HG03097 (cell line): ENCODE measurements at regions not wholly inside any gene's neighbourhood (a gene's known extent, or its start where the extent isn't known, plus 50 kb on each side); places are given as distances from the start of the nearest gene placed in this dataset.

Experiments used
- ATAC-seq: cut with Tn5 transposase; IDR thresholded peaks from one replicate; pipeline ENCODE4 v1.9.1; 2021; ENCODE audit not compliant: unreplicated experiment, low FRiP score

DNA sequence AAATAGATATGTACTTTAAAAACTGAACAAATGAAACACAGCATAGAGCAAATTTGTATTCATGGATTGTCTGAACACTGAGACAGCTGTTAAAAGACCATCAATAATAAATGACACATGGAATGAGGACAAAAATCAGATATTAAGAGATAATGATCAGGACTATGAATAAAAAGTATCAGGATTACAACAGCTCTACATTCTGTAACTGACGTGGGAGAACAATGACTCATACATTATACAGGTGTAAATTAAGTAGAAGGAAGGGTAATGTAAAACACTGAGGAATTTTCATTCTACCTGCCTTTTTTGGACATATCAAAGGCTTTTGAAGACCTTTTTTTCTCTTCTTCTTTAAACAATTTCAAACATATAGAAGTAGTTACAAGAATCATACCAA is 310.9 kb upstream of the ANO3 start:
- ATAC-seq = no peak

DNA sequence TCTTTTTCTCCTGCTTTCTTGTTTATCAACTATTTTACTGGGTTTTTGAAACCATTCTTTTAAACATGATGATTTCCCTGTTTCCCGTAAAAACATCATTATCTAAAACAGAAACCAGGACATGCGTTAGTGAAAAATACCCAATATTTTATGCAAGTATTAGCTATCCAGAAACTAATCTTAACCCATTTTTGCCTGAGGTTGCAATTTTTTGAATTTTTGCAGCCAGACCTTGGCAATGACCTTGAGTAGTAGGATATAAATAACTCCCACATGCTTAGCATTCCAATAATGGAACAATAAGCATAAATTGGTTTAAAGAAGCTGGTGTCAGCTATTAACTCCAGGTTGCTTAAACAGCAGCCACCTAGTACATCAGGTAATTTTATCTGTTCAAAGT is 308.9 kb upstream of the ANO3 start:
- no peak for ATAC-seq

DNA sequence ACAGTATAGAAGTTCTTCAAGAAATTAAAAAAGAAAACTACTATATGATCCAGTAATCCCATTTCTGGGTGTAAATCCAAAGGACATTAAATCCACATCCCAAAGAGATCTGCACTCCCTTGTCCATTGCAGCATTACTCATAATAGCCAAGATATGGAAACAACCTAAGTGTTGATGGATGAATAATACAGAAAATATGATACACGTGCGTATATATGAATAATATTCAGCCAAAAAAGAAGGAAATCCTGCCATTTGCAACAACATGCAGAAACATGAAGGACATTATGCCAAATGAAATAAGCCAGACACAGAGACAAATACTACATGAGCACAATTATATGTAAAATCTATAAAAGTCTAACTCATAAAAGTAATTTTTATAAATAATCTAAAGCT is 306.3 kb upstream of the ANO3 start:
- no peak for ATAC-seq

DNA sequence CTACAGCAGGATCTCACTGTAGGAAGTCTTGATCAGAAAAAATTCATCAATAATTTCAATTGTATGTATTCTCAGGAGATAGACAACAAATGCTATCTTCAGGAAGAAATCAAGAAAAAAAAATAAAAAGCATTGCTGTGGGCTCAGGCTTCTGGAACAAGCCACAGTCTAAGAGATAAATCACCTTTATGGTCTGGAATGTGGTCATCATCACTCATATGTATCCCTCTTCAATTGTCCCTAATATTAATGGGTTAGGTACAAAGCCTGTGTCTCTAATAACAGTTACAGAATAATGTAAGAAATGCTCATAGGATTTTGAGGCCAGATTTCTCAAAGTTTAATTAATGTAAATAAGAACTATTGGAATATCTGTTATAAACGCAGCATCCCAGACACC is 305.9 kb upstream of the ANO3 start:
- ATAC-seq = no peak

DNA sequence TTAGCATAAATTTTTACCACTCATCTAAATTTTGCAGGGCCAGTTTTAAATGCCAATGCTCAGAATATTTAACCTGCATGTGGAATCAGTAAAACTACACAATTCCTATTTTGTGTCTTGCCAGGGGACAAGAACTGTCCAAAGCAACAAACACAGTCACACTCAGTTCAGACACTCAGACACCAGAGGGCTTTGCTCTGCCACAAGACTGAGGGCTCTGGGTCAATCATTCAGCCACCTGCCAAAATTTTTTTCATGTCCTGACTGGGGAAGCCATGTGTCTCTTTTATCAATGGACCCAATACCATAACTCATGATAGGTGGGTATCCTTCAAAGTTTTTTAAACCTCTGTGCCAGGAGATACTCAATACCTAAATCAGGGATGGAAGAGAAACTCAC is 304.0 kb upstream of the ANO3 start:
- no peak for ATAC-seq

DNA sequence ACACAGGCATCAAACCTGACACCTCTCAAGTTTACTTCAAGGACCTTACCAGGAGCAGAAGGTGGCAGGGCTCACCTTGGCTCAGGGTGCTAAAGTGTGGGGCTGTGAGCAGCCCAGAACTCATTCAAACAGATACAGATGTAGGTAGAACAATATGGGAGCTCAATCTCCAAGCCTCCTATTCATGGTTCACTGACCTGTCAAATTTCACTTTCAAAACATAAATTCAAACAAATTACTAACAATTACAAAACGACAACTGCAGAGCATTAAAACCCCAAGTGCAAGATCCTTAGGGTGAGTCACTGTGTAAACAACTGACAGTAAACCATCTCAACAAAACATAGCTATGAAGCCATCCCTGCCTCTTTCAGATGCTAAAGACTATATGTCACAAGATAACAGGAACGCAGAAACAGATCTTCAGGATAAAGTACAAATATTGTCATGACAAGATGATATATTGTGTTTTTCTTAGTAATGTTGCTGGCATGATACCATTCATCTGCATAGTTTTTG is 303.5 kb upstream of the ANO3 start:
- no peak for ATAC-seq

DNA sequence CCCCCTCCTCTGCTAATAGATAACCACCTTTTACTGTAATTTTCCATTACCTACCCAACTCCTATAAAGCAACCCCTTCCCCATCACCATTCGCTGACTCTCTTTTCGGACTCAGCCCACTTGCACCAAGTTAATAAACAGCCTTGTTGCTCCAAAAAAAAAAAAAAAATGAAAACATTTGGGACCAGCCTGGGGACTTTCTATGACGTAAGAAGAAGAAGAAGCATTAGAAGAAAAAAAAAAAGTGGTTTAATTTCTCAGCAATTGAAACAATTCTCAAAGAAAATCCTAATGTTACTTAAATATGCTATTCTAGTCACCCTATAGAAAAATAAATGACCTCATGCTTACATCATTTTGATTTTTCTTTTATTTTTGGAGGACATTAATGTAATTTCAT is 301.5 kb upstream of the ANO3 start:
- no peak for ATAC-seq

DNA sequence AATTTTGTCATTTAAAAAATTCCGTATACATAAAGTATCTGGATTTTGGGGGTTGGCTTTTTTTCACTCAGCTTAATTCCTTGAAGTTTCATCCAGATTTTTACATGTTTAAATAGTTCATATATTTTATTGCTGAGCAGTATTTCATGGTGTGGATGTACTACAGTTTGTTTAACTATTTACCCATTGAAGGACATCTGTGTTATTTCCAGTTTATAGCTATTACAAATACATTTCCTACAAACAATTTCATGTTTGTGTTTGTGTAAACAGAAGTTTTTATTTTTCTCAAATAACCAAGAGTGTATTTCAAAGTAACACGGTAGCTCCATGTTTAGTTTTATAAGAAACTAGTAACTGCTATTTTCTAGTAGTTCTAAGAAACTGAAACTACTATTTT is 299.7 kb upstream of the ANO3 start:
- ATAC-seq = no peak

DNA sequence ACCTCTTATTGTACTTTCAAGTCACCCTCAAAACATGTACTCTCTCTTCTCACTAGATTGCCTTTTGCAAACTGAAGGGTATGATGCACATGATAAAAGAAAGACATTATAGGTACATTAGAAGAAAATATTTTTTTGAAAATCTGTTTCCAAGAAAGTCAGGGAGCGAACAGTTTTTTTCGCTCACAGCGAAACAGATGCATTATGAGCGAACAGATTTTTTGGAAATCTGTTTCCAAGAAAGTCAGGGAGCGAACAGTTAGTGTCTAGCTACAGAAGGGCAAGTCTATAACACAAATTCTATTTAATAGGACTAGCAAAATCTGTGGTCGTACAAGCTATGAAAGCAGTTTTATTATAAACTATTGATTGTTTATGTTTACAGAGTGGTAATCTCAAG is 296.2 kb upstream of the ANO3 start:
- no peak for ATAC-seq

DNA sequence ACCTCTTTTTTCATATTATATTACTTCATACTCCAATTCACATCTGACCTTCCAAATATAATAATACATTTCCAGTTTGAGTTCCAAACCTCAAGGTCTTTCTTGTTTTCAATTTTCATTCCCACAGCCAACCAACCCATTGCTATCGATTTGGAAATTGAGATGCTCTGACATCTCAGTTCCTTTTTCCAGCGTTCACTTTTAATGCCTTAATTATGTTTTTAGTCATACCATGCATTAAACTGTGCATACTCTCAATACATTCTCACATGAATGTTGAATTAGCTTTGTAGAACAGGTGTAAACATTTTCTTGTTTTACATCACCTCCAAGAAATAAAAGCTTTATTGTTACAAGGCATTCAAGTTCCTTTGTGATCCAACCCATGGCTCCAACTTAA is 294.2 kb upstream of the ANO3 start:
- ATAC-seq = no peak

DNA sequence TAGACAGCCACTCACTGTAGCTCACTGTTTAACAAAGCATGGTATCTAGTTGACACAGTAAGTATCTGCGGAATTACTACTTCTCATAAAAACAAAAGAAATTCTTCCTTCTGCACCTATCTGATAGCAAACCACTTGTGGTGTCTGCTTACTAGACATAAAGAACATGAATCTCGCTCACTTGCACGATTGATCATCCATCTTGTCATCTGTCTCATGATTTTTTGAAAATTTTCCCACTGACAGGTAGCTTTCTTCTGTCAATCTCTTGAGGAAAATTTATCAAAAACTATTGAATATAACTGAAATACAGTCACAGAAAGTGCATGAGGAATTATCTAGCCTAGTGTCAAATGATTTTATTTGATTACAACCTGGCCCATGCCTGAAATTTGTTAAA is 291.6 kb upstream of the ANO3 start:
- no peak for ATAC-seq

DNA sequence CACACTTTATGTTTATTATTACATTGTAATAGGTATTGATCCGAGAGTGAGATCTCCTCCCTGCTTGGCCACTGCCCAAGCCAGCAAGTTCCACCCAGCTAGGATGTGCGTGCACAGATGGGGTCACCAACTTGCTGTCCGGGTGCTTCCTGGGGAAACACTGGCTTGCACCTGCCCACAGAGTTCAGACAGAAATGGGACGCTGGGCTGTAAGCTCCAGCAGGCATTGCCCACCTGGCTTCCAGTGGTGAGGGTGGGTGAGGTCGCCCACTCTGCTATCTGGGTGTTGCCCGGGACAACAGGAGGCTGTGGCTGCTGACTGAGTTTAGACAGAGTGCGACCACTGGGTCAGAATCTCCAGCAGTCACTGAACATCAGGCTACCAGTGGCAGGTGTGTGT is 289.8 kb upstream of the ANO3 start:
- no peak for ATAC-seq

DNA sequence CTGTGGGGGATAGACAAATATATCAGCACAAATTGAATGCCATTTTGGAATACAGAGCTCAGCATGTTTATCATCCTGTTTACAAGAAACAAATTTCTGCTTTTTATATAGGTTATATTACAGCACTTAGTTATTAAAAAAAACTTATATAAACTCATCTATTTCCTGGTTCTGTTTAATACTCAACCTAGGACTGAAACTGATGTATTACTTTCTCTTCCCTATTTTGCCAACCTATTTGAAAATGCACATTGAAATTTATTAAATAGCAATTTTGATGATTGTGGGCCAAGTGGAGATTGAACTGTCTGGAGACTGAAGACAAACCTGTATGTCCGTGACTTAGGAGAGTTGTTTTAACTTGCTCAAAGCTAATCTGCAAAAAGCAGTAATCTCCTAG is 288.3 kb upstream of the ANO3 start:
- ATAC-seq = peak; percentile 70

DNA sequence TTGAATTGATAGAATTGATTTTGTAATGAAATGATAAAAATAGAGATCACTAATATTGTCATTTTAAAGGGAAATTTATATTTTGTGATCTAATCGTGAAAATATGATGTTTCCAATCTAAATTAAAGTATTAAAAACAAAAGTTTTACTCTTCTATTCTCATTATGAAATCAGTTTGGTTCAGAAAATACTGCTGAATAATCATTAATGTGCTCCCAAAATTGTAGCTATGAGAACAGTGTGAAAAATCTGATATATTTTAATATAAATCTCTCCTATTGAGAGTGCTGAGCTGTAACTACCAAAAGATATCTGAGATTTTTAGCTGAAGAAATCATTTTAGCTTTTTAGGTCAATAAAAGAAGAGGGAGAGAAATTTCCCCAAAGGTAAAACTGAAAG is 287.5 kb upstream of the ANO3 start:
- no peak for ATAC-seq

DNA sequence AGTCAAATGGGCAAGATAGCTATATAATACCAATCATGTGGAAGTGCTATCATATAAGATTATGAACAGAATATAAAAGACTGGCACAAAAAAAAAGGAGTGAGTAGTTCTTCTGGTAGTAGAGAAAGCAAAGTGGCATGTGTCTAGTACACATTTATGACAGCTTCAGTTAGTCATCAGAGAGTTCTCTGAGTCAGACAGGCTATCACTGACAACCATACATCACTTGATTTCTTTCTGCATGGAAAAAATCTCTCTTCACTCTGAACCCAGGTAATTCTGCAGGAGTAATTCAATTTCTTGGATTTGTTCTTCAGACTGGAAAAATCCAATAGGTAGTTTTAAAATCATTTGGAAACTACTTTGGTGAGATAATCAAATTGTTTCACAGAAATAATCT is 286.8 kb upstream of the ANO3 start:
- ATAC-seq = no peak

DNA sequence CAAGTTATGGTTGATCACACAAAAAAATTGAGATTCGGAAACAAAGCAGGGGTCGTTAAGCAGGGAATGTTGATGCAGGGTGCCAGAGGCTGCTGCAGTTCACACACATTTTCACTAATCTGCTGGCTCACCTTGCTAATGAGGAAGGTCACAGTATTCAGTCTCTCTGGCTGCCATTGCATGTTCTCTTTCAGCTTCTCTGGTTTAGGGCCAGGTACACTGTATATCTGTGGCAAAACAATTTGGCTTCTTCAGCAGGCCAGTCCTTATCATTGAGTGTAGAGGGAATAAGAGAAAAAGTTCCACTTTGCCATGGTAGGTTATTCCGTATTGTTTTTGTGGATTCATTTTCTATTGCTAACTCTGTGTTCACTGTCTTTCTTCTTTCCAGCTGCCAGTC is 283.7 kb upstream of the ANO3 start:
- no peak for ATAC-seq

DNA sequence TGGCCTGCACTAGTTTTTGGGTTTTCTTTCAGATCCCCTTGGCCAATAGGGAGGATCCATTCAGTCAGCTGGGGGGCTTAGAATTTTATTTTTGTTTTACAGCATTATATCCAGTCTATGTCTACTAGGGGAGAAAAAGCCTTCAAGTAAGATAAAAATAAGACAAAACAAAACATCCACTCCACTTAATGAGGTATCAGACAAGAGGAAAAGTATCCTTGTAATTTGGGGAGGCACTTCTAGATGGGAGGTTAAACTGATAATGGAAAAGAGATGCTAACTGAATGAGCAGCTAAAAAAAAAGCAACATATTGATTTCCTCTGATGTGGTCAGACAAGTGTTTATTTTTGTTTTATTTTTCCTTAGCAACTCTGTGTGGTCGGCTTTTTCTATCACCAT is 278.0 kb upstream of the ANO3 start:
- ATAC-seq = no peak

DNA sequence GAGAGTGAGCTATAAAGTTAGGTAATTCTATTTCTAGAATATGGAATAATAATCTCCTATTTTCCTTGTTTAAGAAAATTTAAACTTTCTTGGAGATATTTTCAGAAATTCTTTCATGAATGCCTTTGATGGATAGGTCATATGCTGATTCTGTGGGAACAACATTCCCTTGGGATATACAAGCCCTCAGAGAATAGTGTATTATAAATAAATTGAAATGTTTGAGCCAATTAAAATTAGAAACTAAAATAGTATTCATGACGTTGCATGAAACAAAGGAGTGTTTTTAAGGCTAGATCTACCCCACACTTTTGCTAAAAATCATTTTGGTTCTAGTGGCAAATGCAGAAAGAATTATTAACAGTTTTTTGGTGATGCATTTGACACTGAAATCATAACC is 269.3 kb upstream of the ANO3 start:
- no peak for ATAC-seq

DNA sequence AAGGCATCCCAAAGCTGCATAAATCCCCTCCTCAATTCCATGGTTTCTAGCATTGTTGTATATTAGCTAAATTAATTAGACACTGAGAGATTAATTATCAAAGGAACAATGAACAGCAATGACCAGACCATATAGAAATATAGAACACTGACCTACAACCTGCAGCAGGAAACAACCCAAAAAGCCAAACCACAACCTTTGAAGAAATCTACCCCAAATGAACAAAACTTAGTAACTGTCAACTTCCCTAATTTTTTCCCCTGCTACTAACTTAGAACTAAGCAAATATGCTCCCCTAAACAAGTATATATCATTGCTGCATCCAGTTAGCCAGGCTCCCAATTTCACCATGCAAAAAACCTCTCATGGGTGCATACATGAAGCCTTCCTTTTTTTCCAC is 268.0 kb upstream of the ANO3 start:
- ATAC-seq = no peak

DNA sequence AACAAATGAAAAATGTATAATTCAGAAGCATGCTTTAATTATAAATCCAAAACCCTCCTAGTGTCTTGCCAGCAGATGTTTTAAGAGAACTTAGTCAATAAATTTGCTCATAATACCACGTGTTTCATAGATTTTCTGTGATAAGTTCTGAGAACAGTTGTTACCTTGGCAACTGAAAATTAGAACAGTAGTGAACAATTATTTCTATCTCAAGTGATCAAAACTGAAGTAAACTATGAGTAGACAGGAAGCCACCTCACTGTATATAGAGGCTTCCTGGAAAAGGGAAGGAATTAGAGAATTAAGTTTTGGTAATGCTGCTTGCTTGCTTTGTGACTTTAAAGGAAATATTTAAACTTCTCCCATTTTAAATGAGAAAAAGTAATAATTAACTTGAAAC is 266.0 kb upstream of the ANO3 start:
- ATAC-seq = no peak

DNA sequence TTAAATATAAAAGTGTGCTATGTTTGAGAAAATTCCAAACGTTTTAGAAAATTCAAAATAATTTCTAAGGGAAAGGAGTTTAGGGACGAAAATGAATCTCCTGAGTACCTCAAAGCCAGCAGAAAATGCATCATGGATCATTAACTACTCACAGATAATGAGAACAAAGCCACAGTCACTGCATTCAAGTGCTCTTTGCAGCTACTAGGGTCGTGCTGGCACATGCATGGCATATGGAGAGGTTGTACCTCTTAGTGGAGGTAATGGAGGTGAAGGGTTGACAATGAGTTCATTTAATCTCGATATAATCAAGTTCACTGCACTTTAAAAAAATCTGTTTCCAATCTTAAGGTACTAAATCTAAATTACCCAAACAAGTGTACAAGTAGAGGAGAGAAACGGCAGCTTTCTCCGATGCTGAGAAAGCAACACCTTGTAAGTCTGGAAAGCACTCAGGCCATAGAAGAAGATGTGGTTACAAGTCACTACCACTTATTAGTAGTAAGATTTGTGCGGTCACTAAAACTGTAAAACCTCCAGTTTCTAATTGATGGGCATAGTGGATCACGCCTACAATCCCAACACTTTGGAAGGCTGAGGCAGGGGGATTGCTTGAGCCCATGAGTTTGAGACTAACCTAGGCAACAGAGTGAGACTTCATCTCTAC is 261.1 kb upstream of the ANO3 start:
- no peak for ATAC-seq

DNA sequence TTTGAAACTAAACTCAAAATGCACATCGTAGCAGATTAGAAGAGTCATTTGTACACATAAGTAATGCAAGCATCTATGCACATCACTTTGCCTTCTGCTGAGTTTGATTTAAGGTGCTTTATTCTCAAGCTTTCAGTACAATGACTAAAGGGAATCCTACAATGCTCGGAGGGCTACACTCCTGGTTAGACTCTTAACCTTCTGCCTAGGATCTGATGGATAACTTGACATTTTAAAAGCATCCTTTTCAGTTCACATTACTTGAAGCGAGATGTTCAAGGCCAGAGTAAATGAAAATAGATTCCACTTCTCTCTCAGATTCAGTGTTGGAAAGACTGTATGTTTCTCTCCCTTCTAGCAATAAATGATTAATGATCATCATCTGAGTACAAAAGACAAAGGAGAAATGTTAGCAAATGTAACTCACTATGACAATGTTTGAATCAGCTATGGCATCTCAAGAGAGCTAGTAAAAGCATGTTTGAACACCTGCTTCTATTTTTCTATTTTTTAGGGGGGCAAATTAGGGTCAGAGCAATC is 259.2 kb upstream of the ANO3 start:
- ATAC-seq = no peak

DNA sequence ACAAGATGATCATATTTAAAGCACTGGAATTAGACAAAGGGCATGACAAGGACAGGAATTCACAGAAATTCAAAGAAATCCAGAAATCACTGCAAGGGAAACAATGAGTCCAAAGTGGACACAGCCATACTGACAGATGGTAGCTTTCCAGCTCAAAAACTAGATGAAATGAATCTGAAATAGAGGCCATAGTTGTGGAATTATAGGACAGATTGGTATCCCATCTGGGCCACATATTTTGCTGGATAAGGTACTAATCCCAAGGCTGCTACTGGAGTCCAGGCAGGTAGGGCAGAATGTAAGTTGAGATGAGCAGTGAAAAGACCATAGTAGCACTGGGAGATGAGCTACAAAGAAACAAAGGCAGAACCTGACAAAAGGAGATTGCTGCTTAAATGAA is 258.3 kb upstream of the ANO3 start:
- no peak for ATAC-seq
